GM19468 (cell line): ENCODE measurements at regions not wholly inside any gene's neighbourhood (a gene's known extent, or its start where the extent isn't known, plus 50 kb on each side); places are given as distances from the start of the nearest gene placed in this dataset.

Experiments
- ATAC-seq: cut with Tn5 transposase; IDR thresholded peaks from one replicate; pipeline ENCODE4 v1.9.1; 2021; ENCODE audit warnings: mild to moderate bottlenecking, moderate library complexity, moderate number of reproducible peaks; ENCODE audit not compliant: unreplicated experiment; ENCODE audit errors: extremely low read depth

GRCh38 chr10:33800545-33800944, 466.1 kb upstream of the NRP1 start:
- ATAC-seq: no peak

- ATAC-seq: no peak
Measured at GRCh38 chr10:33799944-33800323, 465.5 kb upstream of the NRP1 start.

- ATAC-seq: no peak
Measured at GRCh38 chr10:33799281-33799943, 464.9 kb upstream of the NRP1 start.

- ATAC-seq: no peak
Measured at GRCh38 chr10:33798754-33799153, 464.3 kb upstream of the NRP1 start.

GRCh38 chr10:33796680-33797079, 462.2 kb upstream of the NRP1 start:
- no peak for ATAC-seq

DNA sequence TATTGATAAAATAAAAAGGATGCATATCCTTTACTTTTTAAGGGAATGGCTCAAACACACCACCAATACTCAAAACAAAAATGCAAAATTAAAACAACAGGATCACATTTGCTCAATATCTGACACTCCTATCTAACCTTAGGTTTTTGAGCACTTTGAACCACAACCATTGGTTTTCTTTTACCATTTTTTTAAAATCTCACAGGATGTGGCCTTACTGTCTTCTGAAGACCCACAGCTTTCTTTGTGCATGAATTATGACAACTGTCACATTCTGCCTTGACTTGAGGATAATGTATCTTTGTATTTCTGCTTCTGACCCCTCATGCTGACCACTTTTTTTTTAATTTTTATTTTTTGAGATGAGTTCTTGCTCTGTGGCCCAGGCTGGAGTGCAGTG, 461.1 kb upstream of the NRP1 start:
- no peak for ATAC-seq

GRCh38 chr10:33794460-33794859, 460.0 kb upstream of the NRP1 start:
- no peak for ATAC-seq

DNA sequence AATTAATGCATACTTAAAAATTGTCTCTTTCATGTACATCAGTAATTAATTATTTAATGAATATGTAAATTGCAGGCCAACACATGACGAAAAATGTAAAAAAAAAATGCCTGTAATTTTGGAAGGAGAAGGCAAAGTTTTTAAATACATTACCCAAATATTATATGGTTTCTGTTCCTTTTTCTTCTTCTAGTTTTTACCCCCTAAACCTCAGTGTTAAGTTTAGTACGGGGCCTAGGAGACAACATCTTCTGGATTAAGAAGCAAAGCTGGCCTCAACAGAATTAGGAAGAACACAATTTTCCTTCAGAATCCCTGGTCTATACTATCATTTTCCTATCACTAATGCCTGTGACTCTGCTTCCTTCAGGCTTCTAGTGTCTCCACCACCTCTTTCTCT, 459.3 kb upstream of the NRP1 start:
- ATAC-seq: no peak

- no peak for ATAC-seq
Measured at GRCh38 chr10:33791272-33791660, 456.8 kb upstream of the NRP1 start.

DNA sequence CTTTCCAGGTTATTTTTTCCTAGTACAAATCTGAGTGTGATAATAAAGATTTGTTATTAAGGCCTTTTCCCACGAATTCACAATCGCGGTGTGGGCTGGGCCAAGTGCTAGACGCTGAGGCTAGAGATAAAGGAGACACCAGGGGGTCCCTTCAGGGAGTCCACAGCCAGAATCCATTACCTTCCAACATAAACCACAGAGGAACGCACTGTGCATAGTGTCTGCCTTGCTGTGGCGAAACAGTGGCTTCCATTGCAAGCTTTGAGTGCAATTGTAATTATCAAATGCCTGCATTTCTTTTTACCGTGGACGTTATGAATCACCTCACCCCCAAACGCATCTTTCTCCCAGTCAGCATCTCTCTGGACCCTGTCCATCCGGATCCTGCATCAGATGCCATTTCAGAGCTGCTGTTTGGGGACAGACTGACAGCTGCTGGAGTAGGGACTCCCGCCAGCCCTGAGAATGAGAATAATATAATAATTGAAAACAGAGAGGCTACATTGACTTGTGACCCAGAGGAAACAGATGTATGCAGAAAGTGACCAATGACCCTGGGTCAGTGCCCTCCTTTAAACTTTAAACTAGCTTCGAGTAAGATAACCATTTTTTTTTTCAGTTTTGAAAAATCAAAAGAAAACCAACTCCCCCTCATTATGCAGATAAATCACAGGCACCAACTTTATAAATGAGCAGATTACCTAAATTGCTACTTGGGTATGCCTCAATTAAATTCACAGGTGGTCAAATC, 456.2 kb upstream of the NRP1 start:
- no peak for ATAC-seq

- ATAC-seq: no peak
Measured at GRCh38 chr10:33783557-33783956, 449.1 kb upstream of the NRP1 start.

DNA sequence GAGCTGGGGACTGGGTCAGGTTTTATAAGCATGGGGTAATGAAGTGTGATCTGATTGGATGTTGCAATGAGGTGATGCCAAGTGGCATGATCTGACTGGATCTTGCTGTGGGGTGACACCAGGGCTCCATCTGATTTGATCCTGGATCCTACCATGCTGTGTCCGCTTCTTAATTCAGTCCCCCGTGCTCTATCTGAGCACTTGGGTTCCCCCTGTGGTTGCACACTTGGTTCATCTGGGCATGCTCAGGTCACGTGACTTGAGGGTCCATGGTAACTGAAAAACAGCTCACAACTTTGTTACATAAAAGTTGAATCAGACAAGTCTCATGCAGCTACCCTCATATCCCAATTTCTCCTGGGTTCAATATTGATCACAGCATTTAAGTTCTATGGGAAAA, 448.6 kb upstream of the NRP1 start:
- no peak for ATAC-seq

DNA sequence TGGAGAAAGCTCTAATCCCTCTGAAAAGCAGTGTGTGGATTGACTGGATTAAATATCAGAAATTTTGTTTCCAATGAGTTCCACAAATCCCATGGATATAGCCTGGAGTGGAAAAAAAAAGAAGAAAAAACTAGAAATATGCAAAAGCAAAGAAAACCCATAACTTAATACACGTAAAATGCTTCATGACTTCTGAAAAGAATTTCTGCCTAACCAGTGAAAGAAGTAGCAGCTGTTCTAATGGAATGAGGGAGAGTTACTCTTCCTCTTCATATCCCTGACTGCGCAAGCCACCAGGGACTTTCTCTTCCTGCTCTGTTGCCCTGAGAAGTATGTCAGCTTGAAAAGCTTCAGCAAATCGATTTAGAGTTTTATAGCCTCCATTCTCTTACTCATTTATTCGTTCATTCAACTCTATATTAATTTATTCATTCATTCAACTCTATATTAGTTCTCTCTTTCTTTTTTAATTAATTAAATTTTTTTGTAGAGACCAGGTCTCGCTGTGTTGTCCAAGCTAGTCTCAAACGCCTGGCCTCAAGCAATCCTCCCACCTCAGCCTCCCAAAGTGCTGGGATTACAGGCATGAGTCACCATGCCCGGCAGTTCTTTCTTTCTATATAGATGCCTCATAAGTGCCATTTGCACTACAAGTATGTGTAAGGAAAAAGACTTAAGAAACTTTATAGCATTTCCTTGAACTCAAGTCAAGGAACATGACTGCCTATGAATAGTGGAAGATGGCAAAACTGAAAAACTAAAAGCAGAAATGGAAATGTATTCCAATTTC, 447.3 kb upstream of the NRP1 start:
- ATAC-seq: no peak

- no peak for ATAC-seq
Measured at GRCh38 chr10:33780961-33781360, 446.5 kb upstream of the NRP1 start.

DNA sequence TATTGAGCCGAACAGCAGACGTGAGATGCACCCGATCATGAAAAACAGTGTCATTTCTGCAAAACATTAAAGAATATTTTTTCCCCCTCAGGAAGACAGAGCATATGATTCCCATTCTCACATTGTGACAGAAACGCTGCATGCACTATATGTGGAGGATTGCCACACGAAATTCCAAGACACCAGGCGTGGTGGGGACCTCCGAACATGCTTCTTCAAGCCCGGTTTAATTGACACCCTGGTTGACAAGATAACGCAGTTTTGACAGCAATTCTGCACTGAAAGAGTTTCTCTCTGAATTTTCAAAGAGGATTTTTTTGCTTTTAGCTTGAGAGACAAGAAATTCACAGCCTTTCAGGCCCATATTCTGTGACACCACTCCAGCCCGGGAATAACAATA, 442.8 kb upstream of the NRP1 start:
- no peak for ATAC-seq

GRCh38 chr10:33776419-33777070, 442.1 kb upstream of the NRP1 start:
- no peak for ATAC-seq

DNA sequence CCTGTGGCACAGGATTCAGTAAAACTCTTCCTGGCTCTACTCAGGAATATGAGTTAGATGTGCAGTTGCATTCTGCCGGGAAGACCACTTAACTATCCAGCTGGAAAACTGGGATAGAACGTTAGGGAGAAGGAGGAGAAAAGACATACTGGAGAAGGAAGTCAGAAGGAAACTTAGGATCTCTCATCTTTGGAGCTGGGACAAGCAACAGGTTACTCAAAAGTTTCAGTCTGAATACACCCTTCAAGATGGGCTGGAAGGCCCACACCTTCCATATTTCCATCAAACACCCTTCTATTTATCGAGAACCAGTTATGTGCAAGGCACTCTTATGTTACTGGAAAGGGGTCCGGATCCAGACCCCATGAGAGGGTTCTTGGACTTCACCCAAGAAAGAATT, 440.4 kb upstream of the NRP1 start:
- ATAC-seq: no peak

DNA sequence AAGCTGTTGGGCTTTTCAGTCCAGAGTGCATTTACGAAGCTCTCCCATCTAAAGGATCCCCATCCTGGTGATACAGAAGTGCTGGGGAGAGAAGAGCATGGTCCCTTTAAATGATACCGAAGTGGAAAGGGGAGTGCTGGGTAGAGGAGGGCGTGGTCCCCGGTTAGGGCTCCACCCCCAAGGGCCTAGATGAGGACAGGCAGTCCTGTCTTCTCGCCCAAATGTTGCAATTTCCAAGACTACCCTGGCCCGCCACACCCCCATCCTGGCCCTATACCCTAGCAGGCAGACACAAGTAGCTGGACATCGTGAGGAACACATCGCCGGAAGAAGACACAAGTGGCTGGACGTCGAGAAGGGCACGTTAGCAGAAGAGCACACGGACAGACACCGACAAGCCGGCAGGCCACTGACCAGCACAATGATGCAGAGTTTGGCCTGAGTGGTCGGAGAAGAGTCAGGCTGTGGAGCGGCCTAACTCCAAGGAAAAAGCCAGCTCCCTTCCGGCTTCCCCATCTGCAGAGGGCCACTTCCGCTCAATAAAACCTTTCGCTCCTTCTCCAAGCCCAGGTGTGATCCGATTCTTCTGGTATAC, 439.5 kb upstream of the NRP1 start:
- no peak for ATAC-seq

GRCh38 chr10:33773253-33773573, 438.7 kb upstream of the NRP1 start:
- ATAC-seq: no peak

GRCh38 chr10:33772370-33773252, 438.1 kb upstream of the NRP1 start:
- no peak for ATAC-seq
